SK-N-SH treated with all-trans-retinoic acid at 6 μM for 48 hours (cell line): ENCODE measurements at regions not wholly inside any gene's neighbourhood (a gene's known extent, or its start where the extent isn't known, plus 50 kb on each side); places are given as distances from the start of the nearest gene placed in this dataset.

Source experiments
- ATAC-seq: fragments of 200-7000 bp; cut with Tn5 transposase; 3 replicates; pipeline ENCODE4 v1.9.1; 2020; ENCODE audit warnings: mild to moderate bottlenecking, moderate library complexity
- BACH2 ChIP-seq: fragments of 250-450 bp; sonication (Bioruptor Pico); IDR thresholded peaks from 2 replicates; pipeline ENCODE4 v1.9.0; 2021; ENCODE audit warnings: mild to moderate bottlenecking, borderline replicate concordance
- CSDC2 ChIP-seq: fragments of 250-450 bp; sonication (Bioruptor Pico); IDR thresholded peaks from 2 replicates; pipeline ENCODE4 v1.5.0; 2020; ENCODE audit warnings: mild to moderate bottlenecking, moderate library complexity
- ESRRG ChIP-seq: fragments of 250-450 bp; sonication (Bioruptor Pico); IDR thresholded peaks from 2 replicates; pipeline ENCODE4 v1.6.1; 2021; ENCODE audit warnings: mild to moderate bottlenecking
- GLIS3 ChIP-seq: fragments of 250-450 bp; sonication (Bioruptor Pico); IDR thresholded peaks from 2 replicates; pipeline ENCODE4 v1.5.0; 2020; ENCODE audit warnings: mild to moderate bottlenecking, moderate library complexity
- OSR1 ChIP-seq: fragments of 250-450 bp; sonication (Bioruptor Pico); IDR thresholded peaks from 2 replicates; pipeline ENCODE4 v1.8.0; 2022; ENCODE audit warnings: moderate library complexity, mild to moderate bottlenecking, inconsistent platforms
- PATZ1 ChIP-seq: fragments of 250-450 bp; sonication (Bioruptor Pico); IDR thresholded peaks from 2 replicates; pipeline ENCODE4 v1.8.0; 2020; ENCODE audit warnings: mild to moderate bottlenecking, moderate library complexity, borderline replicate concordance
- POU6F1 ChIP-seq: fragments of 250-450 bp; sonication (Bioruptor Pico); IDR thresholded peaks from 2 replicates; pipeline ENCODE4 v1.8.0; 2021; ENCODE audit warnings: low read depth, mild to moderate bottlenecking, moderate library complexity, borderline replicate concordance
- PPARA ChIP-seq: fragments of 250-450 bp; sonication (Bioruptor Pico); IDR thresholded peaks from 2 replicates; pipeline ENCODE4 v1.5.0; 2020; ENCODE audit warnings: mild to moderate bottlenecking, borderline replicate concordance
- RARB ChIP-seq: fragments of 250-450 bp; sonication (Bioruptor Pico); IDR thresholded peaks from 2 replicates; pipeline ENCODE4 v1.8.0; 2021; ENCODE audit warnings: mild to moderate bottlenecking, moderate library complexity
- SNAI2 ChIP-seq: fragments of 250-450 bp; sonication (Bioruptor Pico); IDR thresholded peaks from 2 replicates; pipeline ENCODE4 v1.5.0; 2020; ENCODE audit warnings: mild to moderate bottlenecking, moderate library complexity
- TCF4 ChIP-seq: fragments of 250-450 bp; sonication (Bioruptor Pico); IDR thresholded peaks from 2 replicates; pipeline ENCODE4 v1.8.0; 2021; ENCODE audit warnings: mild to moderate bottlenecking, moderate library complexity, borderline replicate concordance
- TOX ChIP-seq: fragments of 250-450 bp; sonication (Bioruptor Pico); IDR thresholded peaks from 2 replicates; pipeline ENCODE4 v1.8.0; 2021; ENCODE audit warnings: mild to moderate bottlenecking, moderate library complexity, borderline replicate concordance
- ZC3H10 ChIP-seq: fragments of 250-450 bp; sonication (Bioruptor Pico); IDR thresholded peaks from 2 replicates; pipeline ENCODE4 v1.5.1; 2021; ENCODE audit warnings: mild to moderate bottlenecking, moderate library complexity
- ZFP3 ChIP-seq: fragments of 250-450 bp; sonication (Bioruptor Pico); IDR thresholded peaks from 2 replicates; pipeline ENCODE4 v1.5.0; 2020; ENCODE audit warnings: mild to moderate bottlenecking, moderate library complexity
- ZFP30 ChIP-seq: fragments of 450-650 bp; formaldehyde crosslinking; IDR thresholded peaks from 2 replicates; pipeline ENCODE4 v1.5.0; 2022; ENCODE audit warnings: mild to moderate bottlenecking, moderate library complexity
- ZNF565 ChIP-seq: fragments of 450-650 bp; formaldehyde crosslinking; conservative IDR thresholded peaks from 2 replicates; pipeline ENCODE4 v1.5.0; 2020; ENCODE audit warnings: low read depth, mild to moderate bottlenecking, moderate library complexity
- ZNF70 ChIP-seq: fragments of 450-650 bp; formaldehyde crosslinking; IDR thresholded peaks from 2 replicates; pipeline ENCODE4 v1.5.0; 2020; ENCODE audit warnings: mild to moderate bottlenecking, moderate library complexity
- TF ChIP-seq, protein P1 (sequence below): fragments of 250-450 bp; sonication (Bioruptor Pico); IDR thresholded peaks from 2 replicates; pipeline ENCODE4 v1.5.1; 2020; ENCODE audit warnings: low read depth, mild to moderate bottlenecking, moderate library complexity

DNA sequence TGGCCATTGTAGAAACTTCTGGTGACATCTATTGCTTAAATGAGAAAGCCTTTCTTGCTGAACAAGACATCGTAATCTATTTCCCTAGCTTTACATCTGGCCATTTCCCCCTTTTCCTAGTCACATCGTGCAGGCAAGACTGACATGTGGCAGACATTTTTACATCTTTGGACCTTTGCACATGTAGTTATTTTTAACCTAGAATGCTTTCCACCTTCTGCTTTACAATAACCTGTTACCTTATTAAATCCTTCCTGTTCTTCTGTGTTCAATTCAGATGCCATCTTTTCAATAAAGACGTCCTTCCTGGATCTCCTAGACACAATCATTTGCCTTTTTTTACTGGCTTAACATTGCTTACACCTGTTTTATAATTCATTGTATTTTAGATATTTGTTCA lies 343.3 kb downstream of the DIPK2A start (continued):
- no peak for TF ChIP-seq ZFP3 (CRISPR knock-in tag)
- TF ChIP-seq, protein P1, sequence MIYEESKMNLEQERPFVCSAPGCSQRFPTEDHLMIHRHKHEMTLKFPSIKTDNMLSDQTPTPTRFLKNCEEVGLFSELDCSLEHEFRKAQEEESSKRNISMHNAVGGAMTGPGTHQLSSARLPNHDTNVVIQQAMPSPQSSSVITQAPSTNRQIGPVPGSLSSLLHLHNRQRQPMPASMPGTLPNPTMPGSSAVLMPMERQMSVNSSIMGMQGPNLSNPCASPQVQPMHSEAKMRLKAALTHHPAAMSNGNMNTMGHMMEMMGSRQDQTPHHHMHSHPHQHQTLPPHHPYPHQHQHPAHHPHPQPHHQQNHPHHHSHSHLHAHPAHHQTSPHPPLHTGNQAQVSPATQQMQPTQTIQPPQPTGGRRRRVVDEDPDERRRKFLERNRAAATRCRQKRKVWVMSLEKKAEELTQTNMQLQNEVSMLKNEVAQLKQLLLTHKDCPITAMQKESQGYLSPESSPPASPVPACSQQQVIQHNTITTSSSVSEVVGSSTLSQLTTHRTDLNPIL (CRISPR knock-in tag), result no peak

DNA sequence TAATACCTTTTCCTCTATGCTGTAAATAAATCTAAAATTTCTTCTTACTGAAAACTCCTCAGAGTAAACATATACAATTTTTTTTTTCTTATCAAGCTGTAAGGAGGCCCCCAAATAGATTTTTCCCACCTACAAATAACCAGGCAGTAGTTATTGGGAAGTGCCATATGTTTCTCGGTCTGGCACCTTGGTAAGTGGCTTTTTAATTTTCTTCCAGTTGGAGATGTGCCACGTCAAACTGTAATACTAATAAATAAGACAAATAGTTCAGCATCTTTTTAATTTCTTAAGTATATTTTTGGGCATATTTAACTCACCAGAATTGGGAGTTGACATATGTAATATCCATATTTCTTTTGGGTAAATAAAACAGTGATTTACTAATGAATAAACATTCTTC lies 346.3 kb downstream of the DIPK2A start:
- ATAC-seq, result no peak
- no peak for TF ChIP-seq RARB (CRISPR knock-in tag)
- TF ChIP-seq, protein P1 (CRISPR knock-in tag), result no peak

GRCh38 chr3:144324076-144324475 lies 352.5 kb downstream of the DIPK2A start:
- TF ChIP-seq ZNF70 (CRISPR knock-in tag) (no peak), RARB (CRISPR knock-in tag) (no peak), TOX (CRISPR knock-in tag) (no peak), PATZ1 (CRISPR knock-in tag) (no peak), ZNF565 (CRISPR knock-in tag) (no peak), CSDC2 (no peak), ZFP30 (no peak), PPARA (CRISPR knock-in tag) (no peak), BACH2 (no peak), SNAI2 (no peak)
- ATAC-seq, result no peak

GRCh38 chr3:144332868-144333267 lies 361.2 kb downstream of the DIPK2A start:
- no peak for ATAC-seq
- TF ChIP-seq OSR1 (CRISPR knock-in tag) (no peak), GLIS3 (CRISPR knock-in tag) (no peak), POU6F1 (CRISPR knock-in tag) (no peak), ZNF565 (CRISPR knock-in tag) (no peak), ZFP30 (no peak), TOX (CRISPR knock-in tag) (no peak), PATZ1 (CRISPR knock-in tag) (no peak), TCF4 (CRISPR knock-in tag) (no peak), ESRRG (CRISPR knock-in tag) (no peak), RARB (CRISPR knock-in tag) (no peak), ZFP3 (CRISPR knock-in tag) (no peak)
- TF ChIP-seq, protein P1 (CRISPR knock-in tag), result no peak

DNA sequence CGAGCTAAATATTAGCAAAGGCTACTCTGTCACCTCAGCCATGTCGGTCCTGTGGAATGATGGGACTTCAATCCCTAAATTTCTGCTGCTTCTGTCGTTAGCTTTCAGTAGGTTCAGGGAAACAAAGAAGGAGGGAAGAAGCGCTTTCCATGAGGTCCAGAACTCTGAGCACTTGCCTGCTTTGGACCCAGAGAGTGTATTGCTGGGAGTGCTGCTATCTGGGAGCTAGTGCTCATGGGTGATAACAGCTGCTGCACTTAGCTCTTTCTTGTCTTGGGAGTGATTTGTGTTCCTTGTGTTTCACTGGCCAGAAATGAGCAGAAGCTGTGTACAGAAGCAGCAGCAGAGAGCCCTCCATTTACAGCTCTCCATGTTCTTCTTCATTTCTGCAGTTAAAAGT lies 369.8 kb downstream of the DIPK2A start:
- no peak for ATAC-seq
- no peak for TF ChIP-seq ESRRG (CRISPR knock-in tag)
- TF ChIP-seq ZC3H10 (CRISPR knock-in tag), result no peak
- TF ChIP-seq PPARA (CRISPR knock-in tag), result no peak
- no peak for TF ChIP-seq RARB (CRISPR knock-in tag)
